GM12891 (cell line): ENCODE measurements at regions not wholly inside any gene's neighbourhood (a gene's known extent, or its start where the extent isn't known, plus 50 kb on each side); places are given as distances from the start of the nearest gene placed in this dataset.

Experiments used
- POLR2A ChIP-seq: IDR thresholded peaks from 2 replicates; pipeline ENCODE4 v1.6.1; 2011; ENCODE audit warnings: low read depth, low read length, control low read depth
- POLR2AphosphoS5 ChIP-seq: IDR thresholded peaks from 2 replicates; pipeline ENCODE4 v1.6.1; 2011; ENCODE audit warnings: low read depth, low read length, control low read depth
- SPI1 ChIP-seq: IDR thresholded peaks from 2 replicates; pipeline ENCODE4 v1.6.1; 2011; ENCODE audit warnings: low read depth, low read length, control low read depth
- TAF1 ChIP-seq: IDR thresholded peaks from 2 replicates; pipeline ENCODE4 v1.6.1; 2011; ENCODE audit warnings: low read depth, low read length, control low read depth

DNA sequence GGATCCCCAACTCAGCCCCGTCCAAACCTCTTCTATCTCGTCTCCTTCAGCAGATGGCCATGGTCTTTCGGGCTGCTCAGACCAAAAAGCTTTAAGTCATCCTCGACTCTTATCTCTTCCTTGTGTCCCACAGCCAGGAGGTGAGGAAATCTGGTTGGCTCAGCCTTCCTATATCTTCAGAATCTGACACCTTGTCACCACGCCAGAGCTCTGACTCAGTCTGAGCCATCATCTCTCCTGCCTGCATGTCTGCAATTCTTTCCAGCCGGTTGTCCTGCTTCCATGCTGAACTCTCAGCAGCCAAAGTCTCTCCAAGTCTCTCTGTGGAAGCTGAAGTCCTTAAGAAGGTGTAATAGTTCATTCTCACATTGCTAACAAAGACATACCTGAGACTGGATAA lies 419.3 kb upstream of the ADAMTS16 start:
- TF ChIP-seq POLR2A (no peak), POLR2AphosphoS5 (no peak), SPI1 (no peak), TAF1 (no peak)
